Erythroblast (primary cell): ENCODE measurements at regions not wholly inside any gene's neighbourhood (a gene's known extent, or its start where the extent isn't known, plus 50 kb on each side); places are given as distances from the start of the nearest gene placed in this dataset.

Source experiments
- GATA1 ChIP-seq: IDR thresholded peaks from 2 replicates; pipeline ENCODE4 v1.6.1; 2011; ENCODE audit warnings: low read depth, mild to moderate bottlenecking, control low read depth, low read length, moderate library complexity
- POLR2A ChIP-seq: IDR thresholded peaks from 2 replicates; pipeline ENCODE4 v1.6.1; 2011; ENCODE audit warnings: mild to moderate bottlenecking, low read length

- no peak for TF ChIP-seq POLR2A
- TF ChIP-seq GATA1: no peak
These were observed 323.6 kb upstream of the DIPK2B start for GRCh38 chrX:45524296-45524695.
